ENCODE measurements at regions not wholly inside any gene's neighbourhood (a gene's known extent, or its start where the extent isn't known, plus 50 kb on each side); places are given as distances from the start of the nearest gene placed in this dataset.

DNA sequence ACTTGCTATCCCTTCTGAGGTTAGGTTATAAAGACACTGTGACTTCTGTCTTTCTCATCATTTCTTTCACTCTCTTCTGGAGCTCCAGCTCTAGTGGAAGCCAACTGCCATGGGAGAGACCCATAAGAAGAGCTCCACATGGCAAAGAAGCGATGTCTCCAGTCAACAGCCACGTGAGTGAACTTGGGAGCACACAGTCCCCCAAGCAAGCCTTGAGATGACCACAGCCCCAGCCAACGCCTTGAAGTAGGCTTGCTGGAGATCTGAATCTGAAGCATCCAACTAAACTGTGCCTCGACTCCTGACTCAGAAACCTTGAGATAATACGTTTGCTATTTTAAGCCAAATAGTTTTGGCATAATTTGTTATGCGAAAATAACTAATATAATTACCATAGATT is 181.7 kb upstream of the GDF10 start:
- no peaks in the 10 kb centered on the region for H3K27me3 ChIP-seq (ENCODE audit: control insufficient read depth, insufficient read depth, low read length)
- H3K79me2 ChIP-seq (ENCODE audit: control insufficient read depth, insufficient read depth, low read length) = no peaks in the 10 kb centered on the region
- H3K9me3 ChIP-seq (ENCODE audit: control insufficient read depth, insufficient read depth, low read depth, low read length) = no peaks in the 10 kb centered on the region
- no peak overlapping the region for H3K27ac ChIP-seq (ENCODE audit: insufficient read depth, low read length)
- TF ChIP-seq, protein P1, sequence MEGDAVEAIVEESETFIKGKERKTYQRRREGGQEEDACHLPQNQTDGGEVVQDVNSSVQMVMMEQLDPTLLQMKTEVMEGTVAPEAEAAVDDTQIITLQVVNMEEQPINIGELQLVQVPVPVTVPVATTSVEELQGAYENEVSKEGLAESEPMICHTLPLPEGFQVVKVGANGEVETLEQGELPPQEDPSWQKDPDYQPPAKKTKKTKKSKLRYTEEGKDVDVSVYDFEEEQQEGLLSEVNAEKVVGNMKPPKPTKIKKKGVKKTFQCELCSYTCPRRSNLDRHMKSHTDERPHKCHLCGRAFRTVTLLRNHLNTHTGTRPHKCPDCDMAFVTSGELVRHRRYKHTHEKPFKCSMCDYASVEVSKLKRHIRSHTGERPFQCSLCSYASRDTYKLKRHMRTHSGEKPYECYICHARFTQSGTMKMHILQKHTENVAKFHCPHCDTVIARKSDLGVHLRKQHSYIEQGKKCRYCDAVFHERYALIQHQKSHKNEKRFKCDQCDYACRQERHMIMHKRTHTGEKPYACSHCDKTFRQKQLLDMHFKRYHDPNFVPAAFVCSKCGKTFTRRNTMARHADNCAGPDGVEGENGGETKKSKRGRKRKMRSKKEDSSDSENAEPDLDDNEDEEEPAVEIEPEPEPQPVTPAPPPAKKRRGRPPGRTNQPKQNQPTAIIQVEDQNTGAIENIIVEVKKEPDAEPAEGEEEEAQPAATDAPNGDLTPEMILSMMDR (conservative IDR thresholded peaks at IDR 0.05 in 1 of 2, IDR thresholded peaks at IDR 0.05 in 1 of 2; ENCODE audit: low read depth in 1 of 2, low read length in 2 of 2) = no peak
- TF ChIP-seq EZH2 (IDR thresholded peaks at IDR 0.05; ENCODE audit: low read length, missing control alignments) = no peak
- no peaks in the 10 kb centered on the region for H4K20me1 ChIP-seq (ENCODE audit: control insufficient read depth, extremely low read depth, insufficient read depth, low read length)
- no peaks in the 10 kb centered on the region for H3K36me3 ChIP-seq (ENCODE audit: control insufficient read depth, insufficient read depth, low read length)
- DNase-seq (ENCODE audit: low read depth in 2 of 2) = no peak
- no peak overlapping the region for H3K9ac ChIP-seq (ENCODE audit: insufficient read depth, low read length)
- no peak overlapping the region for H3K4me2 ChIP-seq (ENCODE audit: extremely low read depth, insufficient read depth, low read length)
- peaks cover 9% of the 10 kb centered on the region for H3K4me1 ChIP-seq (ENCODE audit: control insufficient read depth, extremely low read depth, insufficient read depth, low read length)
- H2AFZ ChIP-seq (ENCODE audit: low read length) = no peak overlapping the region
- H3K4me3 ChIP-seq (replicated peaks in 1 of 4; ENCODE audit: control extremely low read depth in 1 of 4, insufficient read depth in 1 of 4, low read depth in 3 of 4, low read length in 4 of 4) = no peak overlapping the region

GRCh38 chr10:47121336-47121735 is 178.7 kb upstream of the GDF10 start:
- H3K9me3 ChIP-seq (ENCODE audit: control insufficient read depth, insufficient read depth, low read depth, low read length) = no peaks in the 10 kb centered on the region
- H3K79me2 ChIP-seq (ENCODE audit: control insufficient read depth, insufficient read depth, low read length) = no peaks in the 10 kb centered on the region
- no peak overlapping the region for H3K9ac ChIP-seq (ENCODE audit: insufficient read depth, low read length)
- H3K36me3 ChIP-seq (ENCODE audit: control insufficient read depth, insufficient read depth, low read length) = no peaks in the 10 kb centered on the region
- no peaks in the 10 kb centered on the region for H3K27me3 ChIP-seq (ENCODE audit: control insufficient read depth, insufficient read depth, low read length)
- peaks cover 7% of the 10 kb centered on the region for H3K4me1 ChIP-seq (ENCODE audit: control insufficient read depth, extremely low read depth, insufficient read depth, low read length)
- H3K4me2 ChIP-seq (ENCODE audit: extremely low read depth, insufficient read depth, low read length) = no peak overlapping the region
- H3K27ac ChIP-seq (ENCODE audit: insufficient read depth, low read length) = no peak overlapping the region
- no peak overlapping the region for H2AFZ ChIP-seq (ENCODE audit: low read length)
- no peak for DNase-seq (ENCODE audit: low read depth in 2 of 2)
- H3K4me3 ChIP-seq (replicated peaks in 1 of 4; ENCODE audit: control extremely low read depth in 1 of 4, insufficient read depth in 1 of 4, low read depth in 3 of 4, low read length in 4 of 4) = no peak overlapping the region
- TF ChIP-seq, protein P1 (conservative IDR thresholded peaks at IDR 0.05 in 1 of 2, IDR thresholded peaks at IDR 0.05 in 1 of 2; ENCODE audit: low read depth in 1 of 2, low read length in 2 of 2) = no peak
- no peak for TF ChIP-seq EZH2 (IDR thresholded peaks at IDR 0.05; ENCODE audit: low read length, missing control alignments)
- H4K20me1 ChIP-seq (ENCODE audit: control insufficient read depth, extremely low read depth, insufficient read depth, low read length) = no peaks in the 10 kb centered on the region

DNA sequence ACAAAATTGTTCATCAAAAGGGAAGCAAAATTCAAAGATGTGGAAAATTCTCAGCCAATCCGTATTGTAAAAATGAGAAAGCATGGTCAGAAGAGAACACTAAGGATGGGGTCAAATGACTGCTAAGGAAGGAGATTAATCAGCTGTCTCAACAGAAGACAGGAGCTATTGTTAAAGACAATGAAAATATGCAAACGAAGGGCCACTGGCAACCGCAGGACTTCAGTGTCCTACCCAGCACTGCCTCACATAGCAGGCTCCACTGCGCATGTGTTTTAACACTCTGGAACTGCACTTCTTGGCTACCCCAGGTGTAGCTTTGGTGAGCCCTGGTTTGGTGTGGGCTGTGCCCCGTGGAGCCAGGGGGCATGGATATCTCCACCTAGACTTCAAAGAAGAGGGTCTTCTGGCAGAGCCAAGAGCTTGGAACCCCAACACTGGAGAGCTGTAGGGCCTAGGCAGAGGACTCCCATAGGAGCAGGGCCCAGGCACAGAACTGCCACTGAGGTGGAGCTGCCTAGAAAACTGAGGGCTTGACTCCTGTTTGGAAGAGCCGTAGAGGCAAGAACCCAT is 176.2 kb upstream of the GDF10 start:
- Histone ChIP-seq H3K4me2 (ENCODE audit: extremely low read depth, insufficient read depth, low read length) (no peak overlapping the region), H3K4me1 (ENCODE audit: control insufficient read depth, extremely low read depth, insufficient read depth, low read length) (no peaks in the 10 kb centered on the region), H3K27ac (ENCODE audit: insufficient read depth, low read length) (no peak overlapping the region), H2AFZ (ENCODE audit: low read length) (no peak overlapping the region), H3K36me3 (ENCODE audit: control insufficient read depth, insufficient read depth, low read length) (no peaks in the 10 kb centered on the region), H3K9ac (ENCODE audit: insufficient read depth, low read length) (no peak overlapping the region), H4K20me1 (ENCODE audit: control insufficient read depth, extremely low read depth, insufficient read depth, low read length) (no peaks in the 10 kb centered on the region), H3K27me3 (ENCODE audit: control insufficient read depth, insufficient read depth, low read length) (no peaks in the 10 kb centered on the region), H3K9me3 (ENCODE audit: control insufficient read depth, insufficient read depth, low read depth, low read length) (no peaks in the 10 kb centered on the region), H3K4me3 (replicated peaks in 1 of 4; ENCODE audit: control extremely low read depth in 1 of 4, insufficient read depth in 1 of 4, low read depth in 3 of 4, low read length in 4 of 4) (no peak overlapping the region), H3K79me2 (ENCODE audit: control insufficient read depth, insufficient read depth, low read length) (no peaks in the 10 kb centered on the region)
- TF ChIP-seq EZH2 (IDR thresholded peaks at IDR 0.05; ENCODE audit: low read length, missing control alignments) = no peak
- TF ChIP-seq, protein P1 (conservative IDR thresholded peaks at IDR 0.05 in 1 of 2, IDR thresholded peaks at IDR 0.05 in 1 of 2; ENCODE audit: low read depth in 1 of 2, low read length in 2 of 2) = no peak
- no peak for DNase-seq (ENCODE audit: low read depth in 2 of 2)

All from fibroblast of lung (primary cell).